LNCaP clone FGC (cell line): ENCODE measurements at regions not wholly inside any gene's neighbourhood (a gene's known extent, or its start where the extent isn't known, plus 50 kb on each side); places are given as distances from the start of the nearest gene placed in this dataset.

Experiments
- DNase-seq: peaks from one replicate; pipeline ENCODE4 v3.0.0-alpha.2; 2011; ENCODE audit warnings: low read depth
- H3K4me3 ChIP-seq: 2 replicates; pipeline ENCODE4 v1.5.1; 2011; ENCODE audit warnings: mild to moderate bottlenecking, low read depth, low read length, control low read depth
- TF ChIP-seq, protein P1 (sequence below): IDR thresholded peaks from 2 replicates; pipeline ENCODE4 v1.5.1; 2012; ENCODE audit warnings: mild to moderate bottlenecking; ENCODE audit not compliant: control insufficient read depth, insufficient read depth; ENCODE audit errors: extremely low read depth

DNA sequence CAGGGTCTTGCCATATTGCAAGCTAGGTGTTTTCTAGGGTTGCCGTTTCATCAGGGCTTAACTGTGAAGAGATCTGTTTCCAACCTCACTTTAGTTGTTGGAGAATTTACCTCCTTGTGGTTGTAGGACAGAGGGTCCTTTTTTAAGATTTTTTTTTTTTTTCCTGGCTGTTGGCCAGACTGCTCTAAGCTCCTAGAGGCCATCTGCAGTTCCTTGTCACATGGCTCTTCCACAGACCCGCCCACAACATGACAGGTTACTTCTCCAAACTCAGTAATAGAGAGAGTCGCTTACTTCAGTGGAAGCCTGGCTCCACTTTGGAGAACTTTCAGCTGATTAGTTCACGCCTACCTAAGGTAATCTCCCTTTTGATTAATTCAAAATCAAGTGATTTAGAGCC, 543.7 kb downstream of the DMRTA1 start:
- TF ChIP-seq, protein P1, sequence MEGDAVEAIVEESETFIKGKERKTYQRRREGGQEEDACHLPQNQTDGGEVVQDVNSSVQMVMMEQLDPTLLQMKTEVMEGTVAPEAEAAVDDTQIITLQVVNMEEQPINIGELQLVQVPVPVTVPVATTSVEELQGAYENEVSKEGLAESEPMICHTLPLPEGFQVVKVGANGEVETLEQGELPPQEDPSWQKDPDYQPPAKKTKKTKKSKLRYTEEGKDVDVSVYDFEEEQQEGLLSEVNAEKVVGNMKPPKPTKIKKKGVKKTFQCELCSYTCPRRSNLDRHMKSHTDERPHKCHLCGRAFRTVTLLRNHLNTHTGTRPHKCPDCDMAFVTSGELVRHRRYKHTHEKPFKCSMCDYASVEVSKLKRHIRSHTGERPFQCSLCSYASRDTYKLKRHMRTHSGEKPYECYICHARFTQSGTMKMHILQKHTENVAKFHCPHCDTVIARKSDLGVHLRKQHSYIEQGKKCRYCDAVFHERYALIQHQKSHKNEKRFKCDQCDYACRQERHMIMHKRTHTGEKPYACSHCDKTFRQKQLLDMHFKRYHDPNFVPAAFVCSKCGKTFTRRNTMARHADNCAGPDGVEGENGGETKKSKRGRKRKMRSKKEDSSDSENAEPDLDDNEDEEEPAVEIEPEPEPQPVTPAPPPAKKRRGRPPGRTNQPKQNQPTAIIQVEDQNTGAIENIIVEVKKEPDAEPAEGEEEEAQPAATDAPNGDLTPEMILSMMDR = no peak
- no peak overlapping the region for H3K4me3 ChIP-seq
- no peak for DNase-seq

GRCh38 chr9:22992780-22993179, 546.2 kb downstream of the DMRTA1 start:
- H3K4me3 ChIP-seq = no peak overlapping the region
- DNase-seq = no peak
- TF ChIP-seq, protein P1 = no peak

DNA sequence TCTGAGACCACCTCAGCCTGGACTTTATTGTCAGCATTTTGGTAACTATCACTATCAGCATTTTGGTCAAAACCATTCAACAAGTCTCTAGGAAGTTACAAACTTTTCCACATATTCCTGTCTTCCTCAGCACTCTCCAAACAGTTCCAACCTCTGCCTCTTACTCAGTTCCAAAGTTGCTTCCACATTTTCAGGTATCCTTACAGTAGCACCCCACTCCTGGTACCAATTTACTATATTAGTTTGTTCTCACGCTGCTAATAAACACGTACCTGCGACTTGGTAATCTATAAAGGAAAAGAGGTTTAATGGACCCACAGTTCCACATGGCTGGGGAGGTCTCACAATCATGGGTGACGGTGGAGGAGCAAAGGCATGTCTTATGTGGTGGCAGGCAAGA, 551.3 kb downstream of the DMRTA1 start:
- H3K4me3 ChIP-seq = no peak overlapping the region
- no peak for DNase-seq
- TF ChIP-seq, protein P1 = no peak

GRCh38 chr9:23005156-23005555, 558.5 kb downstream of the DMRTA1 start:
- DNase-seq = no peak
- no peak overlapping the region for H3K4me3 ChIP-seq
- TF ChIP-seq, protein P1 = no peak

GRCh38 chr9:23006127-23006526, 559.5 kb downstream of the DMRTA1 start:
- TF ChIP-seq, protein P1 = no peak
- no peak overlapping the region for H3K4me3 ChIP-seq
- DNase-seq = no peak

DNA sequence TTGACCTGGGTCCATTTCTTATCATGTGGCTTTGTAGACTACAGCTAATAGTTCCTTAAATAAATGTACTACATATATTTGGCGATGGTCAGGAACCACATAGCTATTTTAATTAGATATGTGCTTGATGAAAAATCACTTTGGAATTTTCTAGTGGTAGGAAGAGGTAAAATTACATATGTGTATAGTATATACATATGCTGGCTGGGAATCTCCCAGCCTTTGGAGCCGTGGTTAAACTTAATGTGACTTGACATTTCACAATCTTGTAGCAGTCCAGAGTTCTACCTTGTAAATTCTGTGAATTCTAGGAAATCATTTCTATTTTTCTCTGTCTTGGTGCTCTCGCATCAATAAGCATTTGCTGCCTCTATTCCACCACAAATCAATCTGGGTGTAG, 565.0 kb downstream of the DMRTA1 start:
- no peak overlapping the region for H3K4me3 ChIP-seq
- no peak for DNase-seq
- TF ChIP-seq, protein P1 = no peak

DNA sequence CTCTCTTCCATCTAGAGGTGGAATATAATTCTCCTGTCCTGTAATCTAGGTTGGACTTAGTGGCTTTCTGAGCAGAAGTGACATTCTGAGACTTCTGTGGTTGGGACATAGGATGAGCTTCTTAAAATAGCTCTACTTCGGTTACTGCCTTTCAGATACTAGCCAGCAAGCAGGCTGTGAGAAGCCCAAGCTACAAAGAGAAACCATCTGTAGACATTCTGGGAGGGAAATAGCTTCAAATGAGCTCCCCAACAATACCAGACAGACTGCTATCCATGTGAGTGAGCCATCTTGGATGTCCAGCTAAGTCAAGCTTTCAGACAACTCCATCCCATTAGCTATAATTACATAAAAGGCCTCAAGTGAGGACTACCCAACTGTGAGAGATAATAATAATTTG, 568.9 kb downstream of the DMRTA1 start:
- no peak overlapping the region for H3K4me3 ChIP-seq
- DNase-seq = no peak
- TF ChIP-seq, protein P1 = no peak
